ENCODE measurements at regions not wholly inside any gene's neighbourhood (a gene's known extent, or its start where the extent isn't known, plus 50 kb on each side); places are given as distances from the start of the nearest gene placed in this dataset.
"Not testable (repeated sequence)": the region's sequence is repeated elsewhere in the genome, so short reads cannot be mapped to it uniquely, and the experiment has no call there.

DNA sequence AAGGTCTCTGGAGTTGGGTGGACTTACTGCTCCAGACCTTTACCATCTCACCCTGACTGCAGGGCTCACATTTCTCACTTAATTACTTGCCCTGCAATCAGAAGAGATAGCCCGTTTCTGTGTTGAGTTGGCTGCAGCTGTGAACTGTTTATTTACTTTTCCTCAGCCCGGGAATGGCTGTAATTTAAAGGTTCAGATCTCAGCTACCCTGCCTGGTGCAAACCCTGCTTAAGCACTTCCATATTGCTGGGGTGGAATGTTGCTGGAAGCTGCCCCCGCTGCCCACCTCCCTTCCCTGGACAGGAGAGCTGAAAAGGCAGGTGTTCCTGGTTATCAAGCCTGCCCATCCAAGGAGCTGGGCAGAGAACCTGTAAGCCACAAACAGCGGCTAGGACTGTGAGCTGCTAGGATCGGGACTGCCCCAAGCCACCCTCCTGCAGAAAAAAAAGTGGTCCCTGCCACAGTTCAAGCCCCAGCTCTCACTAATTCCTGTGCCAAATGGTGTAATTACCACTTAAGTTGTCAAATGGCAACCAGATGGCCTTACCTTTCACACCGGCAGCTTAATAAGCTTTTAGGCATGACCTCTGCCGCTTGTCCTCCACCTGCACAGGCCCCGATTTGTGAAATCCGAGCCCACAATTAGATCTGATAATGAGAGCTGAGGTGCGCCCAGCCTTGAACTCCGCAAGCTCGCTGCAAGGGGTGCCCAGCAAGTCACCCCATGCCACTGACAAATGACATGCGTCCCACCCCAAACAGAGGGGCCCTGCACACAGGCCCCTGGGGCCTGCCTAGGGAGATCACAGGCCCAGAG, 269.8 kb downstream of the C16orf95 start:
- ChIA-PET POLR2A (no interaction called here), CTCF (no interaction called here)

DNA sequence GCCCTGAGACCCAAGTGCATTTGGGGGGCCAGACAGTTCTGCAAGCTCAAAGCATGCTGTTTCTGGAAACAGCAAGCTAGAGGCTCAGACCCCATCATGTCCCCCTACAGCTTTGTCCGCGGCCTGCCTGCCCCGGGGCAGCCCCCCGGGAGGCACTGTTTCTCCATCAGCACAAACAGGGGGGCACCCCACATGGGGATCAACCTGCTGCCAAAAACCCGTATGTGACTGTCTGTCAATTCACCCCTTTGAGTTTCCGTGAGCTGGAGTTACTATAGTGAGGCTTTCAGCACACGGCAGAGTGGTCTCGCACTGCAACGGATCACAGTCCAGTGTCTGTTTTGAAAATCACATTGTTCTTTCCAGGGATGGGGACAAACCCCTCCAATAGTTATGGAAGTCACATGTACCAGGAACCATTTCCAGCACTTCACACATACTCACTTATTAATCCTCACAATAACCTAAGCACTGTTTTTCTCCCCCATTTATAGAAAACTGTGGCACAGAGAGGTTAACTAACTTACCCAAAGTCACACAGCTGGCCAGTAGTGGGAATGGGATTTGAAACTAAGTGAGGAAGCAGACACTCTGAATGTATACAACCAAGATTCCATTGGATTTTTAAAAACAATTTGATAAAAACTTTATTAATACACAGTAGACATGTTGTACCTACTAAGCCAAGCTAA, 269.0 kb downstream of the C16orf95 start:
- ChIA-PET CTCF (no interaction called here), POLR2A (no interaction called here)

DNA sequence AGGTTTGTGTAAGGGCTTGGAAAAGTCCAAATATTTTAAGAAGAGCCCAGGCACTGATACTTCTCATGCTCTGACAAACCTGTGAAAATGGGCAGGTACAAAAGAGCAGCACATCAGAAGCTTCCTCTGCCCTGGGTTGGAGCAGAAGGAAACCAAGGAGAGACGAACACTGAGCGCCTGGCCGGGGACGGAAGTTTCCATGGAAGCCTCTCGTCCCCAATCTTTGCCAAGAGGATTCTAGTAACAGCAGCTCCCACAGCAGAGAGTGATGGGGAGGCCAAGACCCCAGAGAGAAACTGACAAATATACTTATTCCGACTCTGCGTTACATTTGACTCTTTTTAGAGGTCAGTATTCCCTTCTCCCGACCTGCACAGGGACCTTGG, 268.5 kb downstream of the C16orf95 start:
- ChIA-PET POLR2A (no interaction called here), CTCF (no interaction called here)

DNA sequence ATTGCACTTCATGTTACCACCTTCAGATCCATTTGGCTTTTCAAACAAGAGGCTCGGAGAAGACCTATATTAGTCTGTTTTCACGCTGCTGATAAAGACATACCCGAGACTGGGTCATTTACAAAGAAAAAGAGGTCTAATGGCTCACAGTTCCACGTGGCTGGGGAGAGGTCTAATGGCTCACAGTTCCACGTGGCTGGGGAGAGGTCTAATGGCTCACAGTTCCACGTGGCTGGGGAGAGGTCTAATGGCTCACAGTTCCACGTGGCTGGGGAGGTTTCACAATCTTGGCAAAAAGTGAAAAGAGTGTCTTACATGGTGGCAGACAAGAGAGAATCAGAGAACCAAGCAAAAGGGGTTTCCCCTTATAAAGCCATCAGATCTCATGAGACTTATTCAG, 268.0 kb downstream of the C16orf95 start:
- CTCF ChIA-PET, POLR2A ChIA-PET: not testable (repeated sequence)

DNA sequence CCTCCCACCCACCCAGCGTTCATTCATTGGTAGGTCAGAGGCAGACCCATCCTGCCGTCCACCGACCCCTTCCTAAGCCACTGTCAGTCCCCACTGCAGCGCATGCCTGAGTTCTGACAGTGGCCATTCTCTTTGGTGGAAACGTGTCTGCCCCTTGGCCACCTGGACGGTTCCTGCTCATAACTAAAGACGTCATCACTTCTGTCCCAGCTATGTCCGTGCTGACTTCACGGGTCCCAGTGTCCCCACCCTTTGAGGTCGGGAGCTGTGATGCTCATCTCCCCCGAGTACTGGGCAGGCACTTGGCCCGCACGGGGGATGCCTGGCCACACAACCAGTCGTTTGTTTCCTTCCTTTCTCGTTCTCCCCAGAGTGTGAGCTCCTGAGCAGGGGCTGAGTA, 267.1 kb downstream of the C16orf95 start:
- CTCF ChIA-PET: no interaction called here
- POLR2A ChIA-PET: no interaction called here

DNA sequence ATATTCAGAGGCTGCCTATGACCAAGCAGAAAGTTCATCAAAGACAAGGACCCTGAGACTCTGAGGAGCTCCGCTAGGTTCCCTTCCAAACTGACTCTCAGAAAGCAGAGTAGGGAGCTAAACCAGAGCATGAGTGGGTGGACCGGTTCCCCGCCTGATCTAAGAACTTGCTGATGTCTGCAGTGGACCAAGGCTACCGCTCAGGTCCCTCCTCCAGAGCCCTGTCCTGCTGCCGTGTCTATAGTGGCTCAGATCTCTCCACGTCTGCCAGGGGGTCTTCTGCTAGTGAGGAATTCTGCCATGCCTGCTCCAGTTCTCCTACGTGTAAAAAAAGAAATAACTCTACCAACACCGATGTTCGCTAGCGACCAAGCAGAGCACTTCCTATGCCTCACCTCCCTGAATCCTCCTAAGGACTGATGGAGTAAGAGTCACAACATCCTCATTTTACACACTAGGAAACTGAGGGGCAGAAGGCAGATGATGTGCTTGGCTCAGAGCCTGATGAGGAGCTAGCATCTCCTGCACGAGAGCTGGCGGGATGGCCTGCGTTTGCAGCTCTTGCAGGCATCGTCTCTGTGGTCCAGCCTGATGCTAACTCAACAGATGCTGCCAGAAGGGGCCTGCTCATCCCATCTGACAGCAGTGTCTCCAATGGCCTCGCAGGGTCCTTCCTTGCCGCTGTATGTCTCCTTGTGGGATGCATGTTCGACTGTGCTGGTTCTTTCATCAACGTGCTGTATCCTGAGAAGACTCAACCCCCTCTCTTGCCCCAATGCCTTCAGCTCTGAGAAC, 265.5 kb downstream of the C16orf95 start:
- POLR2A ChIA-PET: no interaction called here
- CTCF ChIA-PET: no interaction called here

DNA sequence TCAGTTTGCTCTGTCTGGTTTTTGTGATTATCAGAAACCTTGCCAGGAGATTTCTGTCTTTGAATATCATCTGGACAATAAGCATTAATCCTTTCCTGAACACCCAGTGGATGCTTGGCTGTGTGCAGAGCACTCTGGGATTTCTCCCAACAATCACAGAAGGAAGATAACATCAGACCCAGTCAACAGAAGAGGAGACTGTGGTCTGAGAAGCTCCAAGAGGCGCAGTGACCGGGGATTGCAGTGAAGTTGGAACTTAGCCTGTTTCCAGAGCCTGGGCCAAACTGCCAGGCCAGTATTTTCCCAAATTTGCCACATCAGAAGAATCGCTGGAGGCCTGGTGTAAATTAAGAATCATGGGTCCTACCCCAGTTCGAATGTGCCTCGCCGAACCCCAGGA, 264.7 kb downstream of the C16orf95 start:
- ChIA-PET CTCF (interaction anchor here (1.1 kb wide), 1 partner anchor 10 kb away, joined by 5 read pairs; no protein-coding TSS in a partner anchor), POLR2A (no interaction called here)

DNA sequence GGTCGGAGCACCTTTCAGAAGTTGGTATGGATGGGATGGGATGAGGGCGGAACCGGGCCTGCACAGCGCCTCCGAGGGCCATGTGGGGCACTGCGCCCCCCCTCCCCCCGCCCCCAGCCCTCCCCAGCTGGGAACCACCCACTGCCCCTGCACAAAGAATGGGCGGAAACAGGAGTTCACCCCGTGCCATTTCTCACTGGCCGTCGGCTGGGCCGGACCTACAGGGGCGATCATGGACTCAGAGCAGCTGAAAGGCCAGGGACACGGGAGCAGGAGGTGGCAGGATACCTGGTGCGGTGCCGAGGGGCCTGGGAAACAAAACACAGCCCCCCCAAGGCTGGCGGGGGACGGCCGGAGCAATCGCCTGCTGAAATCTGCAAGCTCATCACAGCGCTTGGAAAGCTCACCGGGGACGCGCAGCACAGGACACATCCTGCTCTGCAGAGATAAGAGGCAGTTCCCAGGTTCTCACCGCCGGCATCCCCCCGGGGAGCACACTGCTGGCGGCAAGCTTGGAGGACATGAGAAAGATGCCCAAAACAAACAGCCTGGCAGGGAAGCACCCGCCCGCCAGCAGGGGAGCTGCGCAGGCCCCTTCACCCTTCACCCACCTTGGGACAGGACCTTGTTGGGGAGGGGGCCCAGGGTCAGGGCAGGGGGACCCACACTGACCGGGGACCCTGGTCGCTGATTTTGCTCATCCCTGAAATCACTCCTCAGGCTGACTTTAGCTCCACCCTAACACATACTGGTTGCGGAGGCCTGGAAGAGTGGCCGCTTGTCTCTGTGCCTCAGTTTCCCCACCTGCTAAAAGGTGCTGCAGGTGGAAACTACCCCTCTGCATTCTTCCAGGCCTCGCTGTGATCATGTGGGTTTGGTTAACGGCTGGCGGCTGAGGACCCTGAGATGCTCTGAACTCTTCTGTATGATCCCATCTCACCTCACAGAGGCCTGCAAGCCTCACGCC, 263.9 kb downstream of the C16orf95 start:
- ChIA-PET CTCF (interaction anchor here (1.1 kb wide), 1 partner anchor 9 kb away, joined by 5 read pairs; no protein-coding TSS in a partner anchor), POLR2A (no interaction called here)

DNA sequence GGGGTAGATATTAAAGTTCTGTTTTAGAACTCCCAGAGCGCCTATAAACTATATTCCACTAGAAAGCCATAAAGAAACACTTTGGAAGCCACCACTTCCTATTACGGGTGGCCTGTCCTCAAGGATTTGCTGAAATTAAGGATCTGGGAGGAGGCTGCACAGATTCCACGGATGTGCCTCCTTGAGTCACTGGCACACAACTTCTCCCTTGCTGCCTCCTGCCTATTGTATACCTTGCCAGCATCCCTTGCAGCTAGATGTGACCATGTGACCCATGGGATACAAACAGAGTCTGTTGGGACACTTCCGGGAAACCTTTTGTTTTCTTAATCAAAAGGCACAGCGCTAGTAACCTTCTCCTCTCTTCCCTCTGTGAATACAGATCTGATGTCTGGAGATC, 263.0 kb downstream of the C16orf95 start:
- CTCF ChIA-PET: no interaction called here

DNA sequence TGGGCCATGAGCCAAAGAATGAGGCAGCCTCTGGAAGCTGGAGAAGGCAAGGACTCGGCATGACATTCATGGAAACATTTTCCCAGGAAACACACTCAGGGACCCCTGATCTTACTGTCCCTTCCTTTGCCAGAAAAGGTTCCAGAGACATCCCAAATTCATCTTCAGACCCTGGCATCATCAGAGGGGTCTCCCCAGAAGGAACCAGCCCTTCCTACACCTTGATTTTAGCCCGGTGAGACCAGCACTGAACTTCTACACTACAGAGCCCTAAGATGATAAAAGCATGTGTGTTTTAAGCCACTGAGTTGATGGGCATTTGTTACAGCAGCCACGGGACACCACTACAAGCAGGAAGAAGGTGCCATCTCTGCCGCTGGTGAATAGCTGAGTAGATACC, 262.3 kb downstream of the C16orf95 start:
- CTCF ChIA-PET: no interaction called here
- POLR2A ChIA-PET: no interaction called here

More for the DNA sequence above, 263.0 kb downstream of the C16orf95 start:
- POLR2A ChIA-PET: no interaction called here

DNA sequence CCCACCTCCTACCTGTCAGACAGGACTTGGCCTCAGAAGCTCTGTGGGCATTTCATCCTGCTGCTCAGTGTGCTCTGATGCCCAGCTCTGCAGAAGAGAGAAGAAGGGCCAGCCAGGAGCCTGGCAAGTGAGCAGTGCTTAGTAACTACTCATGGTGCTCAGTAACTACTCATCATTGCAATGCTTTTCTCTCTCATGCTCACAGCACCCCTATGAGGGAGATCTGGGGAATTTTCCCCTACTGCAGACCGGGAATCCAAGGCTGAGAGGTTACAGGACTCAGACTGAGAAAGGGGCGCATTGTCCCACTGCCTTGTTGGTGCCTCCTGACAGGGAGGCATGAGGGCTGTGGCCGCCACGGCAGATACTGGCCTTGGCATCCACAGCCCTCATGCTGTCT, 261.1 kb downstream of the C16orf95 start:
- POLR2A ChIA-PET: no interaction called here

DNA sequence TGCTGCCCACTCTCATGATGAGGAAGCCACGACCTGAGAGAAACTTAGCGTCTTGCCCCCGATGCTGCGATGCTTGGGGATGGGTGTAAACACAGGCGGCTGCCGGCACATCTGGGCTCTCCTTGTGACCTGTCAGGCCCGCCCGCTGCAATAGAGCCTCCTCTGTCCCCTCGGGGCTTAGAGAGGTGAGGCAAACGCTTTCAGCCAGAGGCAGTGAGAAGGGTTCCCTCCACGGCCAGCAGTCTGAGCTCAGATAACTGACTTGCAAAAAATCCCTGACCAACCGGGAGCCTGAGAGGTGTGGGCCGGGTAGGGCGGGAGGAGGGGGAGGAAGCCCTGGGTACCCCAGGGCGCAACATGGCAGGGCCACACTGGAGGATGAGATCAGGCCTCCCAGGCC, 260.6 kb downstream of the C16orf95 start:
- ChIA-PET POLR2A (no interaction called here), CTCF (interaction anchor here (0.6 kb wide), 1 partner anchor 144 kb away, joined by 3 read pairs; no protein-coding TSS in a partner anchor)

More for the DNA sequence above, 261.1 kb downstream of the C16orf95 start:
- CTCF ChIA-PET: interaction anchor here (0.6 kb wide), 1 partner anchor 145 kb away, joined by 3 read pairs; no protein-coding TSS in a partner anchor

DNA sequence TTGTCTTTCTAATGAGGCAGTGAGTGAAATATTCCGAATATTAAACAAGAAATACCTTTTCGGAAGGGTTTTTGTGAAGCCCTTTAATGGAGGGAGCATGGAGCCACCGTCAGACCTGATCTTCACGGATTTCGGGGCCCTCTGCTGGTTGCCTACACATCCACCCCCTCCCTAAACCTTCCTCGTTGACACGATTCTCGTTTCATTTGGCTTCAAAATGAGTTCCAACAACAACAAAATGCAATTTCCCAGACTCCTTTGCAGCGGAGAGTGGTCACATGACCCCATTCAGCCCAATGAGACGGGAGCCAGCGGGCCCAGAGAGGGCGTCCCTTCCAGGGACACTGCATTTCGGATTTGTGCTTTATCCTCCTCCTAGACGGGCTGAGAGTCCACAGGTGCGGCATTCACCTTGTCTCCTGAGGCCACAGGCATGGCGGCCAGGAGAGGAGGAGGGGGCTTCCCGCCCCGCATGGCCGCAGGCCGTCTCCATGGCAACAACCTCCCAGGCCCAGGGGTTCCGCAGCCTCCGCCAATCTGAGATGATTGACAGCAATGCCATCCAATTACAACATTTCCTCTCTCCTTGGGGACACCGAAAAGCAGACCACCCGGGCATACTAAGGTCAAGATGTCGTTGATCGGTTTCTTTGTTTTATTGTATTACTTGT, 259.8 kb downstream of the C16orf95 start:
- ChIA-PET CTCF (no interaction called here), POLR2A (no interaction called here)

DNA sequence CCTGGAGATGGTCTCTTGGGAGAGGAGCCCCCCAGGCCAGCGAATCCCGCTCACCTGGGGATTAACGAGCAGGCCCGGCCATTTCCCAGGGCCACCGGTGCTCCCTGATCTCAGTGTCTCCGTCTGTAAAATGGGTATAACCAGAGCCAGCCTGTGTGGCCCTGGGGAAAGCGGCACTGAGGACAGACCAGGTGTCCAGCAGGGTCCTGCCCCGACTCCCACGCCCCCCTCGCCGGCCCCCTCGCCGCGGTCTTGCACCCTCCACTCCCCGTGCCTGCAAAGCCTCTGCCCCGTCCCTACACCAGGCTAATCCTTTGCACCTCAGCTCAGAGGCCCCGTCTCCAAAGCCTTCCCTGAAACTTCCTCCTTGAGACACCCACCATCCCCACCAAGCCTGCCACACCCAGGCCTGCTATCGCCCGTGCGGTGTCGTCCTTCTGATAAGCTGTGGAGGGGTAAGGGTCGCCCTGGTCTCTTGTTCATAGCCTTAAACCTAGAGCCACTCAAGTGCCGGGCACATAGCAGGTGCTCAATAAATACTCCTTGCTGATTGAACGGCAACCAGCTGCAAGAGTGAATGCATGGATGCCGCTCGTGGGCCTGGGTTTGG, 259.1 kb downstream of the C16orf95 start:
- POLR2A ChIA-PET: no interaction called here

DNA sequence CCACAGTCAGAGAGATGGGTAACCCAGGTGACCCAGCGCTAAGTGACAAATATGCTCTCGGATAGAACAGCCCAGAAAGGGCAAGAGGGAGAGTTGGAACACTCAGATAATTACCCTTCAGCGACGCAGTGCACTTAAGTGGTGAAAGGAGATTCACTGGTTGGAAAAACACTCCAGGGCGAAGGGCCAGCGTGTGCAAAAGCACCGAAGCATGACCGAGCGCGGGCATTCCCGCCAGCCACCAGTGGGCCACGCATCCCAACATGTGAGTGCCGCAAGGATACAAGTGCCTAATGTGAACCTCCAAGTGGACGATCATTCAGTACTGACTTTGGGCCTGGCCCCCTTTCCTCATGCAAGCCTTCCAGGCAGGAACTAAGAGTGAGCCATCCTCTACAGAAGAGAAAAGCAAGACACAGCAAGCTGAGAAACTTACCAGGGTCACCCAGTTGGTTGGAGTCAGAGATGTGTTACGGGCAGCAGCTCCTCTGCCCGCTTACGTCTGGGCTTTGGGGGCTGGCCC, 258.4 kb downstream of the C16orf95 start:
- ChIA-PET POLR2A (no interaction called here), CTCF (no interaction called here)

More for the DNA sequence above, 259.1 kb downstream of the C16orf95 start:
- CTCF ChIA-PET: no interaction called here

DNA sequence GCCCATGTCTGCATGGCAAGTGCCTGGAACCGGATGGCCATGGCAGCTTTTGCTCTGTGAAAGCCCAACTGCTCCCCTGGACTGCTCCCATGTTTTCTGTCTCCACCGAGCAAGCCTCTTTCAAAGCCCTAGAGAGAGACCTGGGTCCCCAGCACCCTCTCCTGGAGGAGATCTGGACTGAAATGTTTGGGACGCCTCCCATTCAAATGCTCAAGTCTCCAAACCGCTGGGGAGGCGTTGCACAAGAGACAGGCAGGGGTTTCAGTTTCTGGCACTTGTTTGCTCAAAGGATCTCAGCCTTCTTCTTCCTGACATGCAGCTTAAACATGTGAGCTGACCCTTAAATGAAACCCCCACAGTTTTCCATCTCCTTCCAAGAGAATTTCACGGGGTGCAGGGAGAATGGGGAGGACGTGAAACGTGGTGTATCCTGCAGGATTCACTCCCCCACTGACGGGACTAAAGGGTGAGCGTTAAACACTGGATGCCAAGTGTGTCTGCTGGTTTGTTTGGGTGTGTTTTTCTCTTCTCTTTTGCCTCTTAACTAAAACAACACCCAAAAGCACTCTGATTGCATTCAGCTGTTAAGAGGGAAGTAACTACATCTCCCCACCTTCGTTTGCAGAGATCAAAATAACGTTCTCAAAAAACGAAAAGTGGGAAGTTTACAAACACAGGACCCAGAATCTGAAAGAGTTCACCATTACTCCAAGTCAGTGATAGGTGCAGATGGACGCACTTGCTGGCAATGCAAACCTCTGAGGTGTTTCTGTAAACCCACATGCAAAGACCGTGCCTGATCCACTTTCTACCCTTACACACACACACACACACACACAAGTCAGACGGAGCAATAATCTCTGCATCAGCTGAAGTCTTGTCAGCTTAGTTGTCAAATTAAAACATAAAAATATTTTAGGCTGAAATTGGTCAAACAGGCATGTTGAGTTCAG, 256.9 kb downstream of the C16orf95 start:
- POLR2A ChIA-PET: no interaction called here
- CTCF ChIA-PET: no interaction called here

DNA sequence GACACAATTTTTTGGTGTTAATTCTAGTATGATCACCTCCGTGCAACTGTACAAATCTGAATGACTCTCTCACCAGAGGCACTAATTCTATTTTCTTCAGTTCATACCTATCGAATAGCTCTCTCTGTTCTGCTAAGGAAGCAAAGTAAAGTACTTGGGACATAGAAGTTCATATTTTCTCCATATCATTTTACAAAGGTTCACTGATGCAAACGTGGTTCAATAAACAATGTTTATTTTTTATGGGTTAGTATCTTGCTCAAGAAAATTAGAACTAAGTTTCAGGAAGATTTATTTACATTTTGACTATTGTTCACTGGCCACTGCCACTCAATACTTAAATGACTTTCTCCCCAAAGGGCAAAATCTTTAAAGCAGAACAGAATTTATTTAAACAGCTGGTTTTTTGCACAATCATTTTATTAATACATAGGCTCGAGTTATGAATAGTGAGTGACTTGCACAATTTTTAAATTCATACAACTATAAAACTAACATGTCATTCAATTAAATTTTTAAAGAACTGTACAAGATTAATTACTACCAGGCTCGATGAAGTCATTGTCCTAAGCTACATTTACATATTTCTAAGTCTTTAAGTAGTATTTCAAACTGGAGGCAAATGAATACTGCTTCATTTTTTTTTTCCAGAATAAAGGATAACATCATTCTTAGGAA, 255.8 kb downstream of the C16orf95 start:
- ChIA-PET POLR2A (no interaction called here), CTCF (no interaction called here)
